Neural cell (in vitro differentiated cells): ENCODE measurements at regions not wholly inside any gene's neighbourhood (a gene's known extent, or its start where the extent isn't known, plus 50 kb on each side); places are given as distances from the start of the nearest gene placed in this dataset.

Experiments used
- H2AFZ ChIP-seq: fragments of 200-600, 300-800 bp; sonication (generic), shearing (Covaris generic); 2 replicates; pipeline ENCODE4 v1.6.0; 2014; ENCODE audit warnings: low read depth, mild to moderate bottlenecking, antibody characterized with exemption, low read length, moderate library complexity
- H3F3A ChIP-seq: fragments of 200-600 bp; shearing (Covaris generic); 2 replicates; pipeline ENCODE4 v1.6.1; 2016; ENCODE audit warnings: mild to moderate bottlenecking, moderate library complexity, mixed read lengths, antibody characterized with exemption, low read length; ENCODE audit not compliant: insufficient read depth, poor library complexity, severe bottlenecking
- H3K27ac ChIP-seq: fragments of 200-600, 300-800 bp; sonication (generic), shearing (Covaris generic); 2 replicates; pipeline ENCODE4 v1.5.1; 2014; ENCODE audit warnings: mild to moderate bottlenecking, low read length, moderate library complexity
- H3K27me3 ChIP-seq: fragments of 300-800, 200-600 bp; sonication (generic), shearing (Covaris generic); 2 replicates; pipeline ENCODE4 v1.6.0; 2014; ENCODE audit warnings: mild to moderate bottlenecking, low read depth, low read length, moderate library complexity; ENCODE audit not compliant: insufficient read depth
- H3K36me3 ChIP-seq: fragments of 300-800, 200-600 bp; sonication (generic), shearing (Covaris generic); 2 replicates; pipeline ENCODE4 v1.5.1; 2014; ENCODE audit warnings: mild to moderate bottlenecking, antibody characterized with exemption, low read length, moderate library complexity; ENCODE audit not compliant: insufficient read depth
- H3K4me2 ChIP-seq: fragments of 300-800, 200-600 bp; sonication (generic), shearing (Covaris generic); 2 replicates; pipeline ENCODE4 v1.6.0; 2014; ENCODE audit warnings: mild to moderate bottlenecking, low read length
- H3K4me3 ChIP-seq: fragments of 300-800, 200-600 bp; sonication (generic), shearing (Covaris generic); 2 replicates; pipeline ENCODE4 v1.5.1; 2014; ENCODE audit warnings: mild to moderate bottlenecking, low read length, moderate library complexity
- H3K79me2 ChIP-seq: fragments of 200-600 bp; shearing (Covaris generic); replicated peaks from 2 replicates; pipeline ENCODE4 v1.6.0; 2014; ENCODE audit warnings: mild to moderate bottlenecking, low read length, moderate library complexity; ENCODE audit not compliant: insufficient read depth
- H3K9ac ChIP-seq: fragments of 300-800, 200-600 bp; sonication (generic), shearing (Covaris generic); 2 replicates; pipeline ENCODE4 v1.6.1; 2016; ENCODE audit warnings: mild to moderate bottlenecking, low read length, mixed read lengths
- H3K9me2 ChIP-seq: fragments of 200-600 bp; shearing (Covaris generic); 2 replicates; pipeline ENCODE4 v1.6.1; 2016; ENCODE audit warnings: mild to moderate bottlenecking, low read length, mixed read lengths; ENCODE audit not compliant: insufficient read depth
- H3K9me3 ChIP-seq: fragments of 200-600, 300-800 bp; sonication (generic), shearing (Covaris generic); 2 replicates; pipeline ENCODE4 v1.6.1; 2016; ENCODE audit warnings: mild to moderate bottlenecking, mixed run types, low read length, moderate library complexity, mixed read lengths
- H4K20me1 ChIP-seq: fragments of 200-600 bp; shearing (Covaris generic); 2 replicates; pipeline ENCODE4 v1.6.1; 2016; ENCODE audit warnings: mild to moderate bottlenecking, mixed run types; ENCODE audit not compliant: insufficient read depth
- CTCF ChIP-seq: fragments of 450-650 bp; IDR thresholded peaks from 2 replicates; pipeline ENCODE4 v1.5.1; 2014; ENCODE audit warnings: antibody characterized with exemption, mild to moderate bottlenecking, moderate library complexity; ENCODE audit not compliant: poor library complexity, severe bottlenecking
- EP300 ChIP-seq: fragments of 450-650 bp; conservative IDR thresholded peaks from 2 replicates; pipeline ENCODE4 v1.6.1; 2014; ENCODE audit warnings: antibody characterized with exemption, mild to moderate bottlenecking, moderate library complexity; ENCODE audit not compliant: poor library complexity, severe bottlenecking
- EZH2 ChIP-seq: fragments of 200-600, 300-800 bp; shearing (Covaris generic), sonication (generic); IDR thresholded peaks from 2 replicates; pipeline ENCODE4 v1.6.1; 2014; ENCODE audit warnings: antibody characterized with exemption, low read length, borderline replicate concordance, mild to moderate bottlenecking; ENCODE audit not compliant: insufficient read depth, poor library complexity, severe bottlenecking
- MXI1 ChIP-seq: fragments of 450-650 bp; conservative IDR thresholded peaks from 2 replicates; pipeline ENCODE4 v1.6.1; 2014; ENCODE audit warnings: antibody characterized with exemption, mild to moderate bottlenecking; ENCODE audit not compliant: poor library complexity, severe bottlenecking
- POLR2AphosphoS5 ChIP-seq: IDR thresholded peaks from 2 replicates; pipeline ENCODE4 v1.6.1; 2012
- RAD21 ChIP-seq: fragments of 450-650 bp; conservative IDR thresholded peaks from 2 replicates; pipeline ENCODE4 v1.6.1; 2014; ENCODE audit warnings: antibody characterized with exemption, mild to moderate bottlenecking, moderate library complexity
- REST ChIP-seq: IDR thresholded peaks from 2 replicates; pipeline ENCODE4 v1.6.1; 2012; ENCODE audit warnings: borderline replicate concordance
- SMC3 ChIP-seq: fragments of 450-650 bp; conservative IDR thresholded peaks from 2 replicates; pipeline ENCODE4 v1.6.1; 2014; ENCODE audit warnings: antibody characterized with exemption, mild to moderate bottlenecking, moderate library complexity; ENCODE audit not compliant: poor library complexity
- TAF1 ChIP-seq: IDR thresholded peaks from 2 replicates; pipeline ENCODE4 v1.6.1; 2012; ENCODE audit warnings: low read depth

GRCh38 chr7:47195641-47196040 lies 386.3 kb downstream of the TNS3 start:
- no peak overlapping the region for H3K4me2 ChIP-seq
- no peak overlapping the region for H3K27ac ChIP-seq
- no peaks in the 10 kb centered on the region for H4K20me1 ChIP-seq
- H3K4me3 ChIP-seq: no peak overlapping the region
- H3K79me2 ChIP-seq: no peaks in the 10 kb centered on the region
- H3K9me3 ChIP-seq: no peaks in the 10 kb centered on the region
- H3K9me2 ChIP-seq: no peaks in the 10 kb centered on the region
- H3K9ac ChIP-seq: no peak overlapping the region
- H3F3A ChIP-seq: no peaks in the 10 kb centered on the region
- H3K36me3 ChIP-seq: no peaks in the 10 kb centered on the region
- TF ChIP-seq POLR2AphosphoS5 (no peak), SMC3 (no peak), TAF1 (no peak), EP300 (no peak), CTCF (no peak), MXI1 (no peak), RAD21 (no peak), EZH2 (no peak), REST (no peak)
- H3K27me3 ChIP-seq: no peaks in the 10 kb centered on the region
- H2AFZ ChIP-seq: no peak overlapping the region

GRCh38 chr7:47194516-47195057 lies 387.3 kb downstream of the TNS3 start:
- H3K79me2 ChIP-seq: no peaks in the 10 kb centered on the region
- no peak overlapping the region for H2AFZ ChIP-seq
- TF ChIP-seq TAF1 (no peak), REST (no peak), CTCF (no peak), SMC3 (no peak), EZH2 (no peak), RAD21 (no peak), EP300 (no peak), POLR2AphosphoS5 (no peak), MXI1 (no peak)
- H3K9ac ChIP-seq: no peak overlapping the region
- H3F3A ChIP-seq: no peaks in the 10 kb centered on the region
- H3K27ac ChIP-seq: no peak overlapping the region
- no peak overlapping the region for H3K4me3 ChIP-seq
- H3K9me2 ChIP-seq: no peaks in the 10 kb centered on the region
- no peaks in the 10 kb centered on the region for H3K27me3 ChIP-seq
- H3K9me3 ChIP-seq: no peaks in the 10 kb centered on the region
- no peak overlapping the region for H3K4me2 ChIP-seq
- H4K20me1 ChIP-seq: no peaks in the 10 kb centered on the region
- H3K36me3 ChIP-seq: no peaks in the 10 kb centered on the region
